Thoracic aorta (tissue), 2 donors: ENCODE measurements at regions not wholly inside any gene's neighbourhood (a gene's known extent, or its start where the extent isn't known, plus 50 kb on each side); places are given as distances from the start of the nearest gene placed in this dataset.

Source experiments
- ATAC-seq: fragments of 150-250 bp; one replicate; pipeline ENCODE4 v1.8.0; 2017; ENCODE audit warnings: low read depth; ENCODE audit not compliant: insufficient number of reproducible peaks, low FRiP score
- DNase-seq: peaks from one replicate; pipeline ENCODE4 v3.0.0-alpha.2; 2020; ENCODE audit warnings: low spot score
- H3K27ac ChIP-seq, 2 donors: fragments of 200-600 bp; sonication (generic); 1 replicate in 1 of 2; 2 replicates in 1 of 2; pipeline ENCODE4 v1.5.1; 2016; ENCODE audit warnings: mild to moderate bottlenecking in 2 of 2, moderate library complexity in 2 of 2
- H3K27me3 ChIP-seq: fragments of 200-600 bp; sonication (generic); replicated peaks from 2 replicates; pipeline ENCODE4 v1.6.0; 2016; ENCODE audit warnings: mild to moderate bottlenecking; ENCODE audit not compliant: insufficient read depth
- H3K36me3 ChIP-seq: fragments of 200-600 bp; sonication (generic); one replicate; pipeline ENCODE4 v1.5.1; 2016
- H3K4me1 ChIP-seq, 2 donors: fragments of 200-600 bp; sonication (generic); 1 replicate in 1 of 2; 2 replicates in 1 of 2; pipeline versions ENCODE4 v1.5.1 to v1.6.0; 2016; ENCODE audit warnings: low read depth in 2 of 2, mild to moderate bottlenecking in 1 of 2; ENCODE audit not compliant: control insufficient read depth in 1 of 2
- H3K4me3 ChIP-seq: fragments of 200-600 bp; sonication (generic); 2 replicates; pipeline ENCODE4 v1.5.1; 2016; ENCODE audit warnings: mild to moderate bottlenecking
- H3K9me3 ChIP-seq: fragments of 200-600 bp; sonication (generic); 2 replicates; pipeline ENCODE4 v1.5.1; 2016
- TF ChIP-seq, protein P1 (sequence below): fragments of 200-600 bp; sonication (generic); IDR thresholded peaks from one replicate; pipeline ENCODE4 v1.5.1; 2019; ENCODE audit warnings: antibody characterized with exemption

DNA sequence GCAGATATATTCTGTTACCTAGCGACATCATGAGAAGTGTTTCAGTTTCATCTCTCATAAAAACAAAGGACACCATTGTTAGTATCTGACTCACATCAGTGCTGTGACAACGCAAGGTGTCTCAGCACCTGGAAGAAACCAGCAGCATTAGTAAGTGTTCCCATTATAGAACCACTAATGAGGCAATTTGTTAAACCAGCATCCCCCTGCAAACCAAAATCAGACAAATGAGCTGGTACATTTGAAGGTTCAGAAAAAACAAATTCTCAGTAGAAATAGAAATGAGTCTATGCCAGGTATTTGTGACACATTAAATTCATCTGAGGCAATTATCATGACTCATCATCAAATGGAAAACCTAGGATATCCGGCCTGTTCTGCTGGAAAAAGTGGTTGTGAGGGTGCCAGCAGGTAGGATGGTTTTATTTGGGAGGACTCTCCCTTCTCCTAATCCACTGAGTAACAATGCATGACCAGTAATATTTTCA lies 151.7 kb downstream of the TMEM200A start:
- no peaks in the 10 kb centered on the region for H3K36me3 ChIP-seq
- TF ChIP-seq, protein P1, sequence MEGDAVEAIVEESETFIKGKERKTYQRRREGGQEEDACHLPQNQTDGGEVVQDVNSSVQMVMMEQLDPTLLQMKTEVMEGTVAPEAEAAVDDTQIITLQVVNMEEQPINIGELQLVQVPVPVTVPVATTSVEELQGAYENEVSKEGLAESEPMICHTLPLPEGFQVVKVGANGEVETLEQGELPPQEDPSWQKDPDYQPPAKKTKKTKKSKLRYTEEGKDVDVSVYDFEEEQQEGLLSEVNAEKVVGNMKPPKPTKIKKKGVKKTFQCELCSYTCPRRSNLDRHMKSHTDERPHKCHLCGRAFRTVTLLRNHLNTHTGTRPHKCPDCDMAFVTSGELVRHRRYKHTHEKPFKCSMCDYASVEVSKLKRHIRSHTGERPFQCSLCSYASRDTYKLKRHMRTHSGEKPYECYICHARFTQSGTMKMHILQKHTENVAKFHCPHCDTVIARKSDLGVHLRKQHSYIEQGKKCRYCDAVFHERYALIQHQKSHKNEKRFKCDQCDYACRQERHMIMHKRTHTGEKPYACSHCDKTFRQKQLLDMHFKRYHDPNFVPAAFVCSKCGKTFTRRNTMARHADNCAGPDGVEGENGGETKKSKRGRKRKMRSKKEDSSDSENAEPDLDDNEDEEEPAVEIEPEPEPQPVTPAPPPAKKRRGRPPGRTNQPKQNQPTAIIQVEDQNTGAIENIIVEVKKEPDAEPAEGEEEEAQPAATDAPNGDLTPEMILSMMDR: no peak
- H3K27me3 ChIP-seq: no peaks in the 10 kb centered on the region
- no peaks in the 10 kb centered on the region for H3K9me3 ChIP-seq
- no peaks in the 10 kb centered on the region for H3K4me1 ChIP-seq
- H3K4me3 ChIP-seq: no peak overlapping the region
- no peak overlapping the region for H3K27ac ChIP-seq
- ATAC-seq (no peak), DNase-seq (no peak)

DNA sequence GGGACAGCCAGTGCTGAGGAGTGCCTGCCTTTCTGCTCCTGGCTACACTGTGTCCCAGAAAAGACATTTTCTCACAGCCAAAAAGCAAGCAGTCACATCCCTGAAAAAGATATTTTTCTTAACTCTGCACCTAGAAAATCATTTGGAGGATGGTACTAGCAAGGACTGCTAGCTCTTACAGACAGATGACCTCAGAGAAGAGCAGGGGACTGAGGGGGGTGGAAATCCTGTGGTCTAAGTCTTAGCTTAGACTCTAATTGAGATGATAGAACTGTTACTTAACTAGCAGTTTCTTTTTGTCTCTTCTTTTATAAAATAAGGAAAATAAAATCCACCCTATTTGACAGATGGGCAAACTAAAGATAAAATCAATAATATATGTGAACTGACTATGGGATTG lies 152.8 kb downstream of the TMEM200A start:
- H3K4me1 ChIP-seq: no peaks in the 10 kb centered on the region
- H3K27me3 ChIP-seq: no peaks in the 10 kb centered on the region
- no peak overlapping the region for H3K27ac ChIP-seq
- no peak overlapping the region for H3K4me3 ChIP-seq
- DNase-seq: no peak
- TF ChIP-seq, protein P1: no peak
- ATAC-seq: no peak
- H3K36me3 ChIP-seq: no peaks in the 10 kb centered on the region
- H3K9me3 ChIP-seq: no peaks in the 10 kb centered on the region

DNA sequence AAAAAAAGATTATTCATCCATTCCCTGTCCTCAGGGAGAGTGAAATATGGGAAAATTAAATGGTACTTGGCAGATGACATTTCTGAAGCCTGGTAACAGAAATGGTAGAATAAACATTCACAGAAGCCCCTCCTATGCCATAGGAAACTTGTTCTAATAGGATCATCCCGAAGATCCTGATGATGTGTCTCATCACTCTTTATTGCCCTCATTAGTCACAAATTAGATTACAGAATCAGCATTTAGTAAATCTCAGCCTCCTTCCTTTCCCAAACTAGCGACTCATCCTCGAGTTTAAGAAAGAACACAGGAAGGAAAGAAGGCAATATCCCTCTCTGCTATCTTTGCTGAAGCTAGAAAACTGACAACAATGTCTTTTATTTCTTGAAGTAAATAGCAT lies 154.4 kb downstream of the TMEM200A start:
- ATAC-seq: no peak

DNA sequence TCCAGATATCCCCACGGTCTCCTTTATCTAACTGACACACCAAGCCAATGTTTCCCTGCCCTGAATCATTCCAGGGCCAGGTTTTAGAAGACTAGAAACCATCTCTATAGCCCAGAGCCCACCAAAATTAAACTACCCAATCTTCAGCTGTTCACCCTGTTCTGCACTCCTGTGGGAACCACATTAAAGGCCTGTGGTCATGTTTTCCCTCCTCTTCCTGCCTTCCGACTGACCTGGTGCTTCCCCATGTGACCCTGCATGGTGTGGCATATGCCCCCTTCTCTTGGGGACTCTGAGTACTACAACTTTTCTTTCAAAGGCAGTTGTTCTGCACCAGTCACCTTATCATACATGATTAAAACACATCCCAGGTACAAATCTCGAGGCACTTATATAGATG lies 155.0 kb downstream of the TMEM200A start:
- TF ChIP-seq, protein P1: no peak
- no peak for ATAC-seq
- Histone ChIP-seq H3K27me3 (no peaks in the 10 kb centered on the region), H3K4me1 (no peaks in the 10 kb centered on the region), H3K9me3 (no peaks in the 10 kb centered on the region), H3K27ac (no peak overlapping the region), H3K4me3 (no peak overlapping the region), H3K36me3 (no peaks in the 10 kb centered on the region)
- no peak for DNase-seq

More for the DNA sequence above, 154.4 kb downstream of the TMEM200A start:
- H3K4me3 ChIP-seq: no peak overlapping the region
- H3K27ac ChIP-seq: no peak overlapping the region
- H3K27me3 ChIP-seq: no peaks in the 10 kb centered on the region
- no peaks in the 10 kb centered on the region for H3K4me1 ChIP-seq
- DNase-seq: no peak
- TF ChIP-seq, protein P1: no peak
- no peaks in the 10 kb centered on the region for H3K36me3 ChIP-seq
- no peaks in the 10 kb centered on the region for H3K9me3 ChIP-seq

DNA sequence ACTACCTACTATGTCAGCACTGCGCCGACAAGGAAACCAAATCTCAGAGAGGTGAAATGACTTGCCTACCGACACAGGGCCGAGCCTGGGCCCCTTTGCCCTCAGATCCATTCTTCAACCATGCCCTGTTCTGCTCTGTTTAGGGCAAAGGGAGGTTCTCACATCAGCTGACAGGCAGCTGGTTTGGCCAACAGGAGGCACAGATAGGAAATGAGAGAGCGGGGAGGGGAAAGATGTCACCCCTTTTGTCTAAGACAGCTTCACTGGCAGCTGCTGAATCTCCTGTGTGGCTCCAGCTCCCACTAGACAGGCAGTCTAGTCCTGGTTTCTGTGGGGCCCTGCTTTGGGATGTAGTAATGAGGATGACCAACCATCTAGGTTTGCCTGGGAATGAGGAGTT lies 158.7 kb downstream of the TMEM200A start:
- no peaks in the 10 kb centered on the region for H3K4me1 ChIP-seq
- H3K27ac ChIP-seq: no peak overlapping the region
- no peaks in the 10 kb centered on the region for H3K36me3 ChIP-seq
- H3K4me3 ChIP-seq: no peak overlapping the region
- no peaks in the 10 kb centered on the region for H3K9me3 ChIP-seq
- no peaks in the 10 kb centered on the region for H3K27me3 ChIP-seq
- DNase-seq (no peak), ATAC-seq (no peak)
- TF ChIP-seq, protein P1: no peak
